K562 (cell line): ENCODE measurements at regions not wholly inside any gene's neighbourhood (a gene's known extent, or its start where the extent isn't known, plus 50 kb on each side); places are given as distances from the start of the nearest gene placed in this dataset.

Source experiments
- ATAC-seq: fragments of 200-7000 bp; cut with Tn5 transposase; 3 replicates; pipeline ENCODE4 v1.9.1; 2020; ENCODE audit warnings: moderate library complexity
- BruUV-seq: library from RNA; stranded (reverse); fragments of 400-500 nt; replicated peaks from 2 replicates; lab custom pipeline; 2021; lab: Mats Ljungman, UMichigan
- CTCF ChIA-PET: fragments of 300-600 bp; formaldehyde crosslinking; extraction: SDS; loops from one replicate; lab custom pipeline; 2021; ENCODE audit warnings: low intra/inter-chr PET ratio; lab: Yijun Ruan, JAX
- POLR2A ChIA-PET: fragments of 300-600, 350-650 bp; sonication (Branson Sonifier 250); formaldehyde crosslinking; extraction: SDS; loops from one replicate; lab custom pipeline; 2021; ENCODE audit warnings: antibody characterized with exemption, inconsistent platforms; lab: Yijun Ruan, JAX
- DNase-seq, 4 experiments: peaks; one replicate each; pipeline versions ENCODE4 v3.0.0 to v3.0.0-alpha.2; 2011 to 2018; ENCODE audit warnings: low spot score in 3 of 4, mixed read lengths in 3 of 4; ENCODE audit errors: extremely low read depth in 1 of 4
- FAIRE-seq: peaks from 2 replicates; lab custom pipeline; 2011; peaks lifted over from hg19 to GRCh38; lab: Jason Lieb, UNC
- H2AFZ ChIP-seq: 2 replicates; pipeline ENCODE4 v1.6.0; 2011; ENCODE audit warnings: low read depth, low read length, control low read depth, inconsistent platforms
- H3K27ac ChIP-seq: fragments of 200-600 bp; 3 replicates; pipeline ENCODE4 v1.8.0; 2011; ENCODE audit warnings: low read depth, mild to moderate bottlenecking, control low read depth, inconsistent platforms, low read length, moderate library complexity, mixed read lengths; ENCODE audit errors: extremely low read depth
- H3K27me3 ChIP-seq, 2 experiments: fragments of 300-600 bp in 1 of 2; 2 replicates in 1 of 2; 3 replicates in 1 of 2; pipeline versions ENCODE4 v1.6.0 to v1.8.0; 2011; ENCODE audit warnings: inconsistent platforms in 2 of 2, low read length in 2 of 2, mild to moderate bottlenecking in 1 of 2, mixed read lengths in 1 of 2, moderate library complexity in 1 of 2; ENCODE audit not compliant: control insufficient read depth in 2 of 2, insufficient read depth in 2 of 2
- H3K36me3 ChIP-seq: fragments of 300-600 bp; 3 replicates; pipeline ENCODE4 v1.8.0; 2011; ENCODE audit warnings: mild to moderate bottlenecking, low read length, inconsistent platforms; ENCODE audit not compliant: control insufficient read depth, insufficient read depth
- H3K4me1 ChIP-seq, 2 experiments: fragments of 200-600 bp in 1 of 2; replicated peaks in 1 of 2; 2 replicates in 1 of 2; 3 replicates in 1 of 2; pipeline versions ENCODE4 v1.5.1 to v1.8.0; 2011; ENCODE audit warnings: inconsistent platforms in 2 of 2, low read length in 2 of 2, mild to moderate bottlenecking in 1 of 2, mixed read lengths in 1 of 2, moderate library complexity in 1 of 2; ENCODE audit not compliant: control insufficient read depth in 2 of 2, insufficient read depth in 2 of 2
- H3K4me2 ChIP-seq: 2 replicates; pipeline ENCODE4 v1.6.1; 2011; ENCODE audit warnings: low read length, control low read depth, inconsistent platforms, mixed read lengths; ENCODE audit not compliant: insufficient read depth
- H3K4me3 ChIP-seq: fragments of 200-600 bp; sonication (generic), shearing (Covaris generic); 2 replicates; pipeline ENCODE4 v1.5.1; 2016; ENCODE audit warnings: control low read depth, inconsistent platforms
- H3K79me2 ChIP-seq: fragments of 200-600 bp; 3 replicates; pipeline ENCODE4 v1.8.0; 2011; ENCODE audit warnings: low read length, inconsistent platforms; ENCODE audit not compliant: control insufficient read depth, insufficient read depth
- H3K9ac ChIP-seq, 2 experiments: 2 replicates each; pipeline versions ENCODE4 v1.6.0 to v1.6.1; 2011; ENCODE audit warnings: low read depth in 2 of 2, low read length in 2 of 2, control low read depth in 1 of 2, inconsistent platforms in 1 of 2, mild to moderate bottlenecking in 1 of 2, mixed read lengths in 1 of 2; ENCODE audit not compliant: insufficient read depth in 1 of 2
- H3K9me1 ChIP-seq: one replicate; pipeline ENCODE4 v1.6.0; 2011; ENCODE audit warnings: inconsistent platforms, mild to moderate bottlenecking, low read length, moderate library complexity; ENCODE audit not compliant: control insufficient read depth, insufficient read depth
- H3K9me3 ChIP-seq: replicated peaks from 2 replicates; pipeline ENCODE4 v1.5.1; 2011; ENCODE audit warnings: low read depth, low read length, inconsistent platforms; ENCODE audit not compliant: control insufficient read depth, insufficient read depth
- H4K20me1 ChIP-seq: replicated peaks from 2 replicates; pipeline ENCODE4 v1.6.1; 2011; ENCODE audit warnings: low read length, inconsistent platforms, mixed read lengths; ENCODE audit not compliant: control insufficient read depth, insufficient read depth
- CEBPB ChIP-seq: fragments of 450-650 bp; IDR thresholded peaks from 2 replicates; pipeline ENCODE4 v1.6.1; 2016; ENCODE audit warnings: missing genetic modification characterization, missing compliant biosample characterization
- CREB1 ChIP-seq, 2 experiments: sonication (generic) in 1 of 2; formaldehyde crosslinking in 1 of 2; IDR thresholded peaks; 2 replicates each; pipeline versions ENCODE4 v1.6.1 to v1.8.0; 2012 to 2022; ENCODE audit warnings: inconsistent platforms in 1 of 2, mild to moderate bottlenecking in 1 of 2, missing genetic modification reagents in 1 of 2, moderate library complexity in 1 of 2
- PHB ChIP-seq: fragments of 250-450 bp; sonication (Bioruptor Pico); IDR thresholded peaks from 2 replicates; pipeline ENCODE4 v1.5.0; 2021
- RBM15 ChIP-seq: fragments of 200-400 bp; formaldehyde crosslinking; IDR thresholded peaks from 2 replicates; pipeline ENCODE4 v1.6.1; 2018; ENCODE audit warnings: mild to moderate bottlenecking, low read length, moderate library complexity; ENCODE audit not compliant: insufficient read depth
- ZBTB5 ChIP-seq: fragments of 450-650 bp; IDR thresholded peaks from 2 replicates; pipeline ENCODE4 v1.6.1; 2017; ENCODE audit warnings: antibody characterized with exemption
- ZNF766 ChIP-seq: fragments of 200-800 bp; sonication (Bioruptor generic); conservative IDR thresholded peaks from 2 replicates; pipeline ENCODE4 v1.6.1; 2016; ENCODE audit warnings: missing genetic modification characterization, missing compliant biosample characterization
- WGBS: fragments of 100-300 bp; shearing (Covaris generic); methylation state at CpG from one replicate; pipeline ENCODE4 v1.1.6; 2016; ENCODE audit warnings: low coverage, mixed read lengths; ENCODE audit not compliant: insufficient coverage; ENCODE audit errors: missing lambda C conversion rate; 5-methylcytosine and 5-hydroxymethylcytosine counted together
- in situ Hi-C: fragments of 300-500 bp; cut with MboI; formaldehyde crosslinking; loops from 4 replicates; pipeline ENCODE4 v1.15.0; 2018; ENCODE audit warnings: inconsistent platforms, mixed read lengths
- intact Hi-C: fragments of 100-400 bp; cut with micrococcal nuclease; formaldehyde crosslinking; loops from 2 replicates; pipeline ENCODE4 v1.14.2; 2022

GRCh38 chr5:40413743-40414142 is 266.0 kb upstream of the PTGER4 start:
- FAIRE-seq: no peak
- no peaks in the 10 kb centered on the region for H3K27me3 ChIP-seq

GRCh38 chr5:40412771-40413170 is 266.9 kb upstream of the PTGER4 start:
- no peaks in the 10 kb centered on the region for H3K27me3 ChIP-seq
- POLR2A ChIA-PET: no interaction called here

More at GRCh38 chr5:40413743-40414142, 266.0 kb upstream of the PTGER4 start:
- Histone ChIP-seq H3K36me3 (no peaks in the 10 kb centered on the region), H3K4me1 (no peaks in the 10 kb centered on the region), H4K20me1 (no peaks in the 10 kb centered on the region), H2AFZ (no peak overlapping the region), H3K4me3 (no peak overlapping the region), H3K4me2 (no peak overlapping the region), H3K9ac (no peak overlapping the region), H3K79me2 (no peaks in the 10 kb centered on the region), H3K9me1 (no peaks in the 10 kb centered on the region), H3K9me3 (no peaks in the 10 kb centered on the region), H3K27ac (no peak overlapping the region)
- no TSS peak for BruUV-seq
- no peak for DNase-seq
- 0% methylated on average over 4 of the region's 4 CpGs for WGBS
- intact Hi-C loops (no loop called here), in situ Hi-C loops (no loop called here)
- ChIA-PET POLR2A (interaction anchor here (0.8 kb wide), 1 partner anchor 10 kb away, joined by 3 read pairs; no protein-coding TSS in a partner anchor), CTCF (no interaction called here)
- TF ChIP-seq CEBPB (tag): 0 out of 2 replicates have a peak, but pooled peaks have one; percentile 7
- no peak for TF ChIP-seq CREB1 (IDR thresholded peaks at IDR 0.05)
- TF ChIP-seq CREB1 (CRISPR knock-in tag; IDR thresholded peaks at IDR 0.05): no peak
- ATAC-seq: no peak

More at GRCh38 chr5:40412771-40413170, 266.9 kb upstream of the PTGER4 start:
- no peak overlapping the region for H2AFZ ChIP-seq
- H3K9me1 ChIP-seq: no peaks in the 10 kb centered on the region
- WGBS: 0% methylated on average over 1 of the region's 1 CpG
- CTCF ChIA-PET: no interaction called here
- no TSS peak for BruUV-seq
- in situ Hi-C loops (no loop called here), intact Hi-C loops (no loop called here)
- TF ChIP-seq PHB (no peak), RBM15 (no peak), ZBTB5 (no peak), ZNF766 (CRISPR knock-in tag) (no peak)
- TF ChIP-seq, all 486 proteins: peak for 0
- ATAC-seq (no peak), FAIRE-seq (no peak), DNase-seq (no peak)
- H3K9me3 ChIP-seq: no peaks in the 10 kb centered on the region
- no peak overlapping the region for H3K9ac ChIP-seq
- no peak overlapping the region for H3K27ac ChIP-seq
- no peaks in the 10 kb centered on the region for H4K20me1 ChIP-seq
- no peaks in the 10 kb centered on the region for H3K36me3 ChIP-seq
- no peaks in the 10 kb centered on the region for H3K79me2 ChIP-seq
- no peak overlapping the region for H3K4me3 ChIP-seq
- no peaks in the 10 kb centered on the region for H3K4me1 ChIP-seq
- no peak overlapping the region for H3K4me2 ChIP-seq
